GM12891 (cell line): ENCODE measurements at regions not wholly inside any gene's neighbourhood (a gene's known extent, or its start where the extent isn't known, plus 50 kb on each side); places are given as distances from the start of the nearest gene placed in this dataset.

Experiments
- DNase-seq: peaks from one replicate; pipeline ENCODE4 v3.0.0; 2011; ENCODE audit warnings: low spot score; ENCODE audit not compliant: insufficient read length
- FAIRE-seq: peaks from 2 replicates; lab custom pipeline; 2011; peaks lifted over from hg19 to GRCh38; lab: Jason Lieb, UNC
- PAX5 ChIP-seq: IDR thresholded peaks from 2 replicates; pipeline ENCODE4 v1.6.1; 2011; ENCODE audit warnings: low read length, moderate library complexity, mild to moderate bottlenecking; ENCODE audit not compliant: insufficient read depth, severe bottlenecking
- POLR2A ChIP-seq: IDR thresholded peaks from 2 replicates; pipeline ENCODE4 v1.6.1; 2011; ENCODE audit warnings: low read depth, low read length, control low read depth
- POLR2AphosphoS5 ChIP-seq: IDR thresholded peaks from 2 replicates; pipeline ENCODE4 v1.6.1; 2011; ENCODE audit warnings: low read depth, low read length, control low read depth
- POU2F2 ChIP-seq: IDR thresholded peaks from 2 replicates; pipeline ENCODE4 v1.6.1; 2011; ENCODE audit warnings: low read depth, mild to moderate bottlenecking, control low read depth, low read length, moderate library complexity
- SPI1 ChIP-seq: IDR thresholded peaks from 2 replicates; pipeline ENCODE4 v1.6.1; 2011; ENCODE audit warnings: low read depth, low read length, control low read depth
- TAF1 ChIP-seq: IDR thresholded peaks from 2 replicates; pipeline ENCODE4 v1.6.1; 2011; ENCODE audit warnings: low read depth, low read length, control low read depth

DNA sequence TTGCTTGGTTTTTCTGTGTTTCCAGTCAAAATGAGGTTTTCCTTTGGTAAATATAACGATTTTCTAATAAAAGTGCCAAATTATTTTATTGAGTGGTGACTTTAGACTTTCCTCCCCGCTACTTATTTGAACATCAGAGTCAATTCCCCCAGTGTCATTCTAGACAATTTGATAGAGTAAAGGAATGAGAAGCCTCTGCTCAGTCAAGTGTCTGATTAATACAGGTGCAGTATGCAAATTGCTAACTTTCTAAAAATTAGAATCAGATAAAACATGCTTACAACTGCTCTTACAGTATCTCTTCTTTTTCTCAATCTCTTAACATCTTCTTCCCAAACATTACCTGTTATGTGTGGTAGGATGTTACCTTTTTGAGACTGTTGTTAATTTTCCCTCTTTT lies 148.7 kb downstream of the CD83 start:
- DNase-seq (no peak), FAIRE-seq (no peak)
- TF ChIP-seq TAF1 (no peak), PAX5 (no peak), POLR2A (no peak), SPI1 (no peak), POLR2AphosphoS5 (no peak), POU2F2 (no peak)

DNA sequence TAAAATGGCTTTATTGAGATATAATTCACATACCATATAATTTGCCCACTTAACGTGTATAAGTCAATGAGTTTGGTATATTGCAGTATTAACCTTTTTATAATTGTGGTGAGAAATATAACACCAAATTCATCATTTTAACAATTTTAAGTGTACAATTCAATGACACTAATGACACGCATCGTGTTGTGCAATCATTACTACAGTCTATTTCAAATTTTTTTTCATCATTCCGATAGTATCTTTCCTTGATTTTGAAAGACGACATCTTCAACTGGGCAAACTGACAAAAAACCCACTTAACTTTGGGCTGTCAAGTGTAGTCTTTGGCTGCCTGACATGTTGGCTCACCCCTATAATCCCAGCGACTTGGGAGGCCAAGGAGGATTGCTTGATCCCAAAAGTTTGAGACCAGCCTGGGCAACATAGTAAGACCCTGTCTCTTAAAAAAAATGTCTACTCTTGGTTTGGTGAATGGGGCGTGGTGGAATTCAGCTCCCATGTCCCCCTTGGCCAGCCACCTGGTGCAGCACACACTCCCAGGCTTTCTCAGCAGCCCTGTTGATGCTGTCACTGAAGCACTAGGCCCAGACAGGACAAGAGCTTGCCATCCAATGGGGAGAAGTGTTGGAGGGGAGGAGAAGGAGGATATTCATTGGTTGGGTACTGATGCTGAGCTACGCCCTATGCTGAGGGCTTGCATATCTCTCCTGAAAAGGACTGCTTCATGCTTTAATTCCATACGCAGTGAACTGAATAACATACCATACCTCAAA lies 150.5 kb downstream of the CD83 start:
- TF ChIP-seq POU2F2 (no peak), POLR2A (no peak), SPI1 (no peak)
- DNase-seq (no peak), FAIRE-seq (no peak)

DNA sequence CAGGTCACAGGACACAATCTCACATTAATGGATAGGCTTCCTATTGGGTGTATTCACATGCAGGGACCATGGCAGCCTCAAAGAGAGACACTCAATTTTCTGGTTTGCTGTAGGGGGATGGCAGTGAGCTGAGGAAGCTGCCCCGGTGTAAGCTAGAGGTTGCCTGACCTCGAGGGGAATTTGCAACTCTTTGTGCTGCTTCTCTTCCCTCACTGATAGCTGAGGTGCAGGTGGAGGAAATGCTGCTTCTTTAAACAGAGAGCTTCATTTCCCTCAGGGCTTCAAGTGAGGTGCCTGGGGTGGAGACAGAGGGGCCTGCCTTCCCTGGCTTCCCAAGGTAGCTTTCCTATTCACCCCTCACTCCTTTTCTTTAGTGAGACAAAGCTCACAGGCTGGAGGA lies 151.9 kb downstream of the CD83 start:
- TF ChIP-seq TAF1 = no peak
- TF ChIP-seq SPI1 = no peak
- TF ChIP-seq POLR2AphosphoS5 = no peak
- DNase-seq (no peak), FAIRE-seq (no peak)

DNA sequence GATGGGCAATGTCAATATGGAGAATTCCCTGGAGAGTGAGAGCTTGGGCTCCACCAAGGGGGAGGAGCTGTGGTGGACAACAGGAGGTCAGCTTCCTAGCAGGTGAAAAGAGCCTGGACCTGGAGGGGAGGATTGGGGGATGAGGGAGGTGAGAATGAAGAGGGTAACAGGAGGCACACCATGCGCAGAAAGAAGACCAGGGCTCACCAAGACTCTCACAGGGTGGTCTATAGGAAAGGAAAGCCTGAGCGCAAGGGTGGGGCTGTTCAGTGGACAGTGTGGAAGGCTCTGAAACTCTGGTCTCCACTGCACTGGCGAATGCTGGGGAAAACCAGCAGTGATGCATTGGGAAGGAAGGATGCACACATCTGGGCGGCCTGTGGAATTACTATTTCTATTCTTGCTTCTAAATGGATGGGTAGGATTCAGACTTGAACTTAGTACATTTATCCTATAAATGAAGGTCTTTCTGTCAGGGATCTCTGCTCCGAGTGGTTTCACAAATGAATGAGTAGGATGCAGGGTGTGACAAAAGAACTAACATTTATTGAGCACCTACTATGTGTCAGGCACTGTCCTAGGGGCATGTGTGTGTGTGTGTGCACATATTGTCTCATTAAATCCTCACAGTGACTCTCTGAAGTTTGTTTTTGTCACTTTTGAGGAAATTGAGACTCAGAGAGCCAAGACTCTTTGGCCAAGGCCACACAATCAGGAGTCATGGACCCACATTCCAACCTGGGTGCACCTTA lies 152.7 kb downstream of the CD83 start:
- TF ChIP-seq POU2F2 (no peak), POLR2AphosphoS5 (no peak), TAF1 (no peak), POLR2A (no peak), SPI1 (no peak), PAX5 (no peak)
- FAIRE-seq = no peak
- DNase-seq = no peak

DNA sequence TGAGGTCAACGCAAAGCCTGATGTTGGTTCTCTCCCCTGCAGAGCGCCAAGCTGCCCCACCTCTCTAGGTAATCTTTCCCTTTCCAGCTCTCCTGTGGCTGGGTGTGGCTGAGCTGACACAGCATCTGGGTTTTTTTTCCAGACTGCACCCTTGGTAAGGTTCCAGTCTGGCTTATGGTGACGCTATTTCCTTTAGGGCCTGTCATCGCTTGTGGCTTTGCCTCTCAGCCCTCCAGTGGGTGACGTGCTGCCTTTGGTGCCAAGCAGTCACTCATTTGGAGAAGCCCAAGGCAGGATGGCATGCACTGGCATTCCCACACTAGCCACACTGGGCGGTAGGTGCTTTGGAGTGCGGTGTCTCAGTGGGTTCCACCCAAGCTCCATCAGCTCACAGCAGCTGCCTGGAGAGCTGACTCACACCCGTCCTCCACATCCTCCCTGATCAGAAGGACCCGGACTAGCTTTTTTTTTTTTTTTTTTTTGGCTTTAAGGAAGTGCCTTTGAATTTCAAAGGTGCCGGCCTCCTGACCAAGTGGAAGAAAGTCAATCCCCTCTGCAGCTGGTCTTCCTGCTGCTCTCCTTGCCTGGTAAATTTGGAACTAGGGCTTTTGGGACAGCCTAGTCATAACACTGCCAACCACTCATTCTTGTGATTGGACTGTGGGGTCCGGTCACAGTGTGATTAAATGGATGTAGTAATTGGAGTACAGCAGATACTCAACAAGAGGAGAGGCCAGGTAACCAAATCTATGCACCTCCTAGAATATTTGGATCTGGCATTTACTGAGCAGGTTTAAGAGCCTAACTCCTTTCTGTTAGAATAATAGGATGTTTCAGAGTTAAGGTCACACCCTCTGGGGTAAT lies 153.6 kb downstream of the CD83 start:
- TF ChIP-seq TAF1 = no peak
- no peak for DNase-seq
- FAIRE-seq = no peak

DNA sequence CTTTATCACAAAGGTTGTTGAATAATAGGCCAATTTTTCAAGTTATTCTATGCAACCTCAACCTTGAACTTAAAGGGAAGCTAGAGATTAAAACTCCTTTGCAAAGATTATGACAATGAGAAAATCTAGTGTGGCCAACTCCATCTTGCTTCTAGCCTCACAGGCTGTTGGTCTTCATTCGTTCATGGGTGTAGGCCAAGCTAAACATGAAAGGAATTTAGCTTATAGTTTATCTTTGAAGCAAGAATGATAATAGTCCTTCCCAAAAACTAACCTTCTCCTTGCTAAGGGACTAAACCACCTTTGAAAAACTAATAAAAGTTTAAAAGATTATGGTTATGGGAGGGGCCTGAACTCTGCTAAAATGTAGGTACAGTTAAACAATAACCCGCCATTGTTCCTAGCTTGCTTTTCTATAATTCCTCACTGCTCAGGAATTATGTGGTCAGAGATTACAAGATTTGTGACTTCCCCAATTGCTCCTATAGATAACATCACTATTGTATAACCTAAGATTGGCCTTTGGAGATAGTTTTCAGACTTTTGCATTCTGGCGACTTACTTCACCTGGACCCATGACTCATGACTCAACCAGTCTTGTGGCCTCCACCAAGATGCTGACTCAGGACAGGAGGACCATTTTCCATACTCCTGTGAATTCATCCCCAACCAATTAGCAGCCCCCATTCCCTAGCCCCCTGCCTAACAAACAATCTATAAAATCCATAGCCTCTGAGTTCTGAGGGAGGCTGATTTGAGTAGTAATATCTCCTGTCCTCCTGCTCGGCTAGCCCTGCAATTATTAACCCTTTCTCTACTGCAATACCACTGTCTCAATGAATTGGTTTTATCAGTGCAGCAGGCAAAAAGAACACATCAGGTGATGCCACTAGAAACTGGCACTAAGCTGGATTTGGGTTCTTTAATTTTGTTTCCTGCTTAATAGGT lies 154.5 kb downstream of the CD83 start:
- TF ChIP-seq POU2F2 (no peak), TAF1 (no peak), POLR2AphosphoS5 (no peak), PAX5 (no peak), POLR2A (no peak), SPI1 (no peak)
- FAIRE-seq (no peak), DNase-seq (no peak)

DNA sequence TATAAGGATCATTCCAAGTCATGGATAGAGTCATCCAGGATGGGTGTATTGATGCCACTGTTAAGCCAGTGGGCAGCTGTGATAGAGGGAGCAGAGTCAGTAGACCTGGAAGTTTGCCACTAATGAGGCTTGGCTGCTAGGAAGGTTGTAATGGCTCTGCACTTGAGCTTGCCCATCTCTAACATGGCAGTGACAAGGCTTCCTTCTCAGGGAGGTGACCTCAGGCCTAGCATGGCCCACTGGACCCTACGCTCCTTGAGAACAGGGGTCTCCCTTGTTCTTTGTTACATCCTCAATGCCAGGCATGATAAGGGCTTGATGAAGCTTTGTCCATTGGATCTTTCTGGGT lies 155.1 kb downstream of the CD83 start:
- FAIRE-seq = no peak
- DNase-seq = no peak
- no peak for TF ChIP-seq PAX5
- no peak for TF ChIP-seq POLR2A
- no peak for TF ChIP-seq TAF1
- TF ChIP-seq POU2F2 = no peak

DNA sequence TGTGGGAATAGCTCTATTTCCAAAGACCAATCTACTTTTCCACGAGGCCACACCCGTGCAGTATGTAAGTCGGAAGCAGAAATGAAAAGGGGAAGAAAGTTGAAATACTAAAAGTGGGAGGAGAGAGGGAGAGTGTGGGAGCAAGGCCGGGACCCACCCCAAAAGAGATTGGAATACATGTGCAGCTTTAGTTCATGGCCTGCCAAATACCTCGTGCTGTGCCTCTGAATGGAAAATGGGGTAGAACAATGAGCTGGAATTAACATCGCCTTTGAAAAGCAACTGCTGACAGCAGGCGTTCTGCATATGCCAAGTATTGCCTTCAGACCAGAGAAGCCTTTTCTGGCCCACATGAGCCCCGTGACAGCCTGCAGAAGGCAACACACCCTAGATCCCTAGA lies 155.6 kb downstream of the CD83 start:
- TF ChIP-seq POLR2A (no peak), PAX5 (no peak), TAF1 (no peak), POLR2AphosphoS5 (no peak), SPI1 (no peak), POU2F2 (no peak)
- FAIRE-seq = no peak
- DNase-seq = no peak

DNA sequence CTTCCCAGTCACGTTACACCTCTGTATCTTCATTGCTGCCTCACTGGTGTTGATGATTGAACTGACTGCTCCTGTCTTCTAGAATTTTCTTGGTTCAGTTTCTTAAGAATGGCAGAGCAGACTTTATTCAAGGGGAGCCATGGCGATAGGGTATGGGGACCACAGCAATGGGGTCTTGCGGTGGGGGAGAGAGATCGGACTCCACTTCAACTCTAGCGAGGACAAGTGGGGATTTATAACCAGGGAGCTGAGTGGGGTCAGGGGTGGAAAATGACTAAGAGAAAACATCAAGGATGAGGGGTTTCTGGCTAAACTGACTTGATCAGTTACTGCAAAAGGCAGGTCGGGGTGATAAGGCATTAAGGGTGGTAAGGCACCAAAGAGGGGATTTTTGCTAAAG lies 156.4 kb downstream of the CD83 start:
- FAIRE-seq = no peak
- TF ChIP-seq PAX5 (no peak), POLR2A (no peak), TAF1 (no peak), POU2F2 (no peak), SPI1 (no peak), POLR2AphosphoS5 (no peak)
- no peak for DNase-seq
